OCI-LY1 (cell line): ENCODE measurements at regions not wholly inside any gene's neighbourhood (a gene's known extent, or its start where the extent isn't known, plus 50 kb on each side); places are given as distances from the start of the nearest gene placed in this dataset.

Experiments used
- CTCF ChIP-seq: fragments of 200-600 bp; sonication (generic), shearing (Covaris generic); IDR thresholded peaks from 2 replicates; pipeline ENCODE4 v1.5.1; 2017; ENCODE audit warnings: mild to moderate bottlenecking, antibody characterized with exemption, low read length, moderate library complexity, mixed read lengths
- EZH2 ChIP-seq: fragments of 200-600 bp; sonication (generic), shearing (Covaris generic); IDR thresholded peaks from 2 replicates; pipeline ENCODE4 v1.8.0; 2017; ENCODE audit warnings: borderline replicate concordance, mixed run types, mild to moderate bottlenecking, antibody characterized with exemption, low read length, moderate library complexity, mixed read lengths

GRCh38 chr1:60913039-60913438, 169.3 kb upstream of the NFIA start:
- TF ChIP-seq CTCF (no peak), EZH2 (no peak)
